ENCODE measurements at regions not wholly inside any gene's neighbourhood (a gene's known extent, or its start where the extent isn't known, plus 50 kb on each side); places are given as distances from the start of the nearest gene placed in this dataset.

- Mint-ChIP-seq H3K4me1 (ENCODE audit: low read depth) (peaks cover 36% of the 10 kb centered on the region), H3K27ac (ENCODE audit: unreplicated experiment) (no peak overlapping the region), H3K27me3 (ENCODE audit: low read depth) (no peaks in the 10 kb centered on the region), H3K4me3 (ENCODE audit: unreplicated experiment) (no peak overlapping the region), H3K9me3 (ENCODE audit: low read depth) (no peaks in the 10 kb centered on the region), H3K36me3 (ENCODE audit: low read depth) (peaks cover 1% of the 10 kb centered on the region)
- TF ChIP-seq CTCF (IDR thresholded peaks at IDR 0.05): no peak
- DNase-seq (ENCODE audit: low spot score): no peak
These were observed 144.0 kb downstream of the SMAD6 start for GRCh38 chr15:66846031-66846430.

GRCh38 chr15:66846811-66847210, 144.8 kb downstream of the SMAD6 start:
- H3K27ac Mint-ChIP-seq (ENCODE audit: unreplicated experiment): no peak overlapping the region
- peaks cover 36% of the 10 kb centered on the region for H3K4me1 Mint-ChIP-seq (ENCODE audit: low read depth)
- no peaks in the 10 kb centered on the region for H3K27me3 Mint-ChIP-seq (ENCODE audit: low read depth)
- H3K4me3 Mint-ChIP-seq (ENCODE audit: unreplicated experiment): no peak overlapping the region
- no peak for TF ChIP-seq CTCF (IDR thresholded peaks at IDR 0.05)
- H3K9me3 Mint-ChIP-seq (ENCODE audit: low read depth): no peaks in the 10 kb centered on the region
- no peak for DNase-seq (ENCODE audit: low spot score)
- peaks cover 1% of the 10 kb centered on the region for H3K36me3 Mint-ChIP-seq (ENCODE audit: low read depth)

- Mint-ChIP-seq H3K36me3 (ENCODE audit: low read depth) (peaks cover 1% of the 10 kb centered on the region), H3K9me3 (ENCODE audit: low read depth) (no peaks in the 10 kb centered on the region), H3K4me3 (ENCODE audit: unreplicated experiment) (no peak overlapping the region), H3K27me3 (ENCODE audit: low read depth) (no peaks in the 10 kb centered on the region), H3K4me1 (ENCODE audit: low read depth) (peaks cover 35% of the 10 kb centered on the region), H3K27ac (ENCODE audit: unreplicated experiment) (no peak overlapping the region)
- DNase-seq (ENCODE audit: low spot score): no peak
- TF ChIP-seq CTCF (IDR thresholded peaks at IDR 0.05): no peak
These were observed 145.5 kb downstream of the SMAD6 start for GRCh38 chr15:66847565-66847991.

- H3K4me1 Mint-ChIP-seq (ENCODE audit: low read depth): peaks cover 32% of the 10 kb centered on the region
- H3K27ac Mint-ChIP-seq (ENCODE audit: unreplicated experiment): no peak overlapping the region
- H3K9me3 Mint-ChIP-seq (ENCODE audit: low read depth): no peaks in the 10 kb centered on the region
- peaks cover 1% of the 10 kb centered on the region for H3K36me3 Mint-ChIP-seq (ENCODE audit: low read depth)
- H3K4me3 Mint-ChIP-seq (ENCODE audit: unreplicated experiment): no peak overlapping the region
- DNase-seq (ENCODE audit: low spot score): no peak
- no peak for TF ChIP-seq CTCF (IDR thresholded peaks at IDR 0.05)
- no peaks in the 10 kb centered on the region for H3K27me3 Mint-ChIP-seq (ENCODE audit: low read depth)
These were observed 146.1 kb downstream of the SMAD6 start for GRCh38 chr15:66848116-66848515.

- TF ChIP-seq CTCF (IDR thresholded peaks at IDR 0.05): no peak
- Mint-ChIP-seq H3K27ac (ENCODE audit: unreplicated experiment) (no peak overlapping the region), H3K4me1 (ENCODE audit: low read depth) (peaks cover 27% of the 10 kb centered on the region), H3K9me3 (ENCODE audit: low read depth) (no peaks in the 10 kb centered on the region), H3K27me3 (ENCODE audit: low read depth) (no peaks in the 10 kb centered on the region), H3K4me3 (ENCODE audit: unreplicated experiment) (no peak overlapping the region), H3K36me3 (ENCODE audit: low read depth) (peaks cover 1% of the 10 kb centered on the region)
- DNase-seq (ENCODE audit: low spot score): no peak
These were observed 146.8 kb downstream of the SMAD6 start for GRCh38 chr15:66848686-66849392.
